Mucosa of rectum (tissue), 2 donors: ENCODE measurements at regions not wholly inside any gene's neighbourhood (a gene's known extent, or its start where the extent isn't known, plus 50 kb on each side); places are given as distances from the start of the nearest gene placed in this dataset.

Experiments
- H3K27ac ChIP-seq, 2 donors: one replicate each; pipeline ENCODE4 v1.7.0; 2013; ENCODE audit warnings: inconsistent platforms in 2 of 2, low read depth in 2 of 2, low read length in 2 of 2
- H3K27me3 ChIP-seq, 2 donors: one replicate each; pipeline ENCODE4 v1.7.0; 2013; ENCODE audit warnings: low read length in 2 of 2; ENCODE audit not compliant: control insufficient read depth in 2 of 2, insufficient read depth in 2 of 2
- H3K36me3 ChIP-seq, 2 donors: one replicate each; pipeline ENCODE4 v1.7.0; 2013; ENCODE audit warnings: low read length in 2 of 2; ENCODE audit not compliant: control insufficient read depth in 2 of 2, insufficient read depth in 2 of 2
- H3K4me1 ChIP-seq, 2 donors: one replicate each; pipeline ENCODE4 v1.7.0; 2013; ENCODE audit warnings: low read length in 2 of 2, mild to moderate bottlenecking in 1 of 2; ENCODE audit not compliant: control insufficient read depth in 2 of 2, insufficient read depth in 2 of 2
- H3K4me3 ChIP-seq, 2 donors: one replicate each; pipeline ENCODE4 v1.7.0; 2013; ENCODE audit warnings: low read length in 2 of 2
- H3K9ac ChIP-seq, 2 donors: one replicate each; pipeline ENCODE4 v1.7.0; 2013; ENCODE audit warnings: low read length in 2 of 2, low read depth in 1 of 2, mild to moderate bottlenecking in 1 of 2
- H3K9me3 ChIP-seq, 2 donors: one replicate each; pipeline ENCODE4 v1.7.0; 2013; ENCODE audit warnings: low read length in 2 of 2; ENCODE audit not compliant: control insufficient read depth in 2 of 2
- donor health status: healthy.
- donor health status: Normal muscosa, but diverticular disease.

DNA sequence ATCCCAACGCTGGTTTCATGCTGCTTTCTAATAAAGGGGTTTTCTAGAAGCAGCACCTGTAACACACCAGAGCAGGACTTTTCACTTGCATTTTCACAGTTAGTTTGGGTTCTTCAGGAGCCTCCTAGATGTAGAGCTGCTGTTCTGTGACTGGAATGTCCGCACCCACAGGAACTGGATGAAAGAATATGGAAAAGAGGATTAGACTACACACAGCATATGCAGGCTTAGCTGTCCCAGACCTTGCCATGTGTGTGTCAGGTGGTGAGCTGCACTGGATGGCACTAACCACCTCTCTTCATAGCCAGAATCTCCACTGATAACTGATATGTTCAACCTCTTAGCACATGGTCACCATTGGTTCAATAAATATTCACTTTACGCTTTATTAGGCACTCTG is 112.1 kb upstream of the POU3F3 start:
- H3K27ac ChIP-seq: no peak overlapping the region
- no peaks in the 10 kb centered on the region for H3K27me3 ChIP-seq
- H3K9ac ChIP-seq: no peak overlapping the region
- no peak overlapping the region for H3K4me3 ChIP-seq
- H3K4me1 ChIP-seq: no peaks in the 10 kb centered on the region
- H3K9me3 ChIP-seq: no peaks in the 10 kb centered on the region
- H3K36me3 ChIP-seq: no peaks in the 10 kb centered on the region

DNA sequence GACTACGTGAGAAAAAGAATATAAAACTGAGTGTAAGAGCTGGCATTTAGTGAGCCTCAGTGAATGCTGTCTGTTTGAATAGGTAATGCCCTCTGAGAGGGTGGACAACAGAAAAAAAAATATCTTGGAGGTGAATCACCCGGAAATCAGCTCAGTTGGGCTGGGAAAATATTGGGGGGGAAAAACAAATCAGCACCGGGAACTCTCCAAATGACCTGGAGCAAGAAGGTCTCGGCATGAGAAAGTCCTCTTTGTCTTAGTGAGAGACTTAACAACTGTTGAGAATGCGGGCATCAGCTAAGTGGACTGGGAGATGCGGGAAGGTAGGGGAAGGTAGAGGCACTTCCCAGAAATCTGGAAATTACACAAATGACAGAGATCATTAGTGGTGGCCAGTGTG is 109.4 kb upstream of the POU3F3 start:
- no peaks in the 10 kb centered on the region for H3K36me3 ChIP-seq
- H3K27me3 ChIP-seq: no peaks in the 10 kb centered on the region
- no peak overlapping the region for H3K9ac ChIP-seq
- H3K4me3 ChIP-seq: no peak overlapping the region
- H3K9me3 ChIP-seq: no peaks in the 10 kb centered on the region
- no peaks in the 10 kb centered on the region for H3K4me1 ChIP-seq
- H3K27ac ChIP-seq: no peak overlapping the region

DNA sequence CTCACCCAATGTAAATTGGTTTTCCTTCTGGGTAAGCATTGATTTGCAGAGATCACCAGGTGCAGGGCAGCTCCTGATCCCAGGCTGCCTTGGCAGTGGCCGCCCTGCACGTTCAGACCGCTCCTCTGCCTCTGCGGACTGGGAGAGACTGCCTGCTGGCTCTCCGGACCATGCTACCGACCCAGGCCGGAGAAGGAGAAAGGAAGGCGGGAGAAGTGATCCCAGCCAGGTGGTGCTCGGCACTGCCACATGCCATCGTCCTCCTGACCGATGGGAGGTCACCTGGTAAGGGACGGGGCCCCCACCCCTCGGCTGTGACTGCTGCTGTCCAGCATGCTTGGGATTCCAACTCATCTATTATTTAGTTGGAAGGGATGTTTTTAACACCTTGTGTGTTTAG is 108.1 kb upstream of the POU3F3 start:
- Histone ChIP-seq H3K4me1 (no peaks in the 10 kb centered on the region), H3K27ac (no peak overlapping the region), H3K9me3 (no peaks in the 10 kb centered on the region), H3K27me3 (no peaks in the 10 kb centered on the region), H3K9ac (no peak overlapping the region), H3K4me3 (no peak overlapping the region), H3K36me3 (no peaks in the 10 kb centered on the region)

DNA sequence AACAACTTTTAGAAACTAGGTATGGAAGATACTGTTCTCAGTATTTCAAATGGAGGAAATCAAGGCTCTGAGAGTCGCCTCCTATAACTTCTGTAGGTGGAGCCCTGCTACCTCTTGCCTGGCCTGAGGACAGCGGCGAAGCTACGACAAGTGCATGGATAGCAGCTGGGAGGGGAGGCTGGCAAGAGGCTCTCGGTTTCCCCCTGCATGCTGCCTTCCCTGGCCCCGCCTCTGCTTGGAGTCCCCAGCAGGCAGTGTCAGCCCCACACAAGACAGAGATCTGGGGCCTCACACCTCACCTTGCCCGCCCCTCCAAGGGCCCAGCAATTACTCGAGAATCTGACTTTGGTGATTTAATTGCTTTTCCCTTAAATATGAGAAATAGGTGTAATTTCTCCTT is 107.6 kb upstream of the POU3F3 start:
- Histone ChIP-seq H3K9me3 (no peaks in the 10 kb centered on the region), H3K9ac (no peak overlapping the region), H3K27me3 (no peaks in the 10 kb centered on the region)

DNA sequence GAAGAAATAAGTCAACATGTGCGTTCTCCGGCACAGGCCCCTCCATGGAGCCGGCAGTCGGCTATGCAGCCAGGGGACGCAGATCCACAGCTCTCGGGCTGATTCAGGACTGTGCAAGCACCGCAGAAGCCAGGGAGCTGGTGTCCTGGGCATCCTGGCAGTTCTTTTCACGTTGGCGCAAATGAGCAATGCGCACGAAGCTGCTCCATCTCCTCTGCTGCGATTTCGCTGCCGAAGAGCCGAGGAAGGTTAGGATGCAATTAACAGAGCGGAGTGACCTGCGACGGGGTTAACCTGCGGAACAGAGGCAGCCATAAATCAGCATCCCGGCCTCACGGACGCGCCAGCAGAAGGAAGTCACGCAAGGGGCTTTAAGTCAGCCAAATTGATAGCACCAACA is 107.1 kb upstream of the POU3F3 start:
- H3K9ac ChIP-seq: no peak overlapping the region
- no peaks in the 10 kb centered on the region for H3K4me1 ChIP-seq
- H3K27ac ChIP-seq: no peak overlapping the region
- H3K4me3 ChIP-seq: no peak overlapping the region
- no peaks in the 10 kb centered on the region for H3K27me3 ChIP-seq
- no peaks in the 10 kb centered on the region for H3K9me3 ChIP-seq
- H3K36me3 ChIP-seq: no peaks in the 10 kb centered on the region

More for the DNA sequence above, 107.6 kb upstream of the POU3F3 start:
- H3K4me1 ChIP-seq: no peaks in the 10 kb centered on the region
- no peak overlapping the region for H3K4me3 ChIP-seq
- no peak overlapping the region for H3K27ac ChIP-seq
- no peaks in the 10 kb centered on the region for H3K36me3 ChIP-seq

DNA sequence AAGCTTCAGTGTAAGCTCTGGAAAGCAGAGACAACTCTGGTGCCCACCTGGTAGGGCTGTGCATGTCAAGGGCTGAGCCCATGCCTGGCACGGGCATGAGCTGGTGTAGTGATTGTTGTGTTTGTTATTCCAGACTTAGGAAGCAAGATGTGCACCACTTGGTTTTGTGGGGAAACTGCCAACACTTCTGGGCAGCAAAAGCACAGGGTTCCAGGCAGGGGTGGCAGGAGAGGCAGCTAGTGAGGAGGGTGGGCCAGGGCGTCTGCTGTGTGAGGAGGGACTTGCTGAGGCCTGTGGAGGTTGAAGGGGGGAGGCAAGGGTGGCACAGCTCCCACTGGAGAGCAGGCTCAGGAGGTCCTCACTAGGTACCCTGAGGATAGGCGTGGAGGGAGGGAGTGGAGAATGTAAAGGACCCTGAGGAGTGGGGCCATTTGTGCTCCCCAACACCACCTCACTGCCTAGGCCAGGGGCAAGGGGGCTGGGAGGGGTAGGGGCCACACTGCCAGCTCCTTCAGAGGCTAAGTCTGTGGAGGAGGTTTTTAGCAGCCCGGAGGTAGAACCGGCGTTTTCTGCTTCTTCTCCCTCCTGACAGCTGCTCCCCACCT is 104.0 kb upstream of the POU3F3 start:
- Histone ChIP-seq H3K4me1 (no peaks in the 10 kb centered on the region), H3K9me3 (no peaks in the 10 kb centered on the region), H3K36me3 (no peaks in the 10 kb centered on the region), H3K27ac (no peak overlapping the region), H3K9ac (no peak overlapping the region), H3K27me3 (no peaks in the 10 kb centered on the region), H3K4me3 (no peak overlapping the region)

DNA sequence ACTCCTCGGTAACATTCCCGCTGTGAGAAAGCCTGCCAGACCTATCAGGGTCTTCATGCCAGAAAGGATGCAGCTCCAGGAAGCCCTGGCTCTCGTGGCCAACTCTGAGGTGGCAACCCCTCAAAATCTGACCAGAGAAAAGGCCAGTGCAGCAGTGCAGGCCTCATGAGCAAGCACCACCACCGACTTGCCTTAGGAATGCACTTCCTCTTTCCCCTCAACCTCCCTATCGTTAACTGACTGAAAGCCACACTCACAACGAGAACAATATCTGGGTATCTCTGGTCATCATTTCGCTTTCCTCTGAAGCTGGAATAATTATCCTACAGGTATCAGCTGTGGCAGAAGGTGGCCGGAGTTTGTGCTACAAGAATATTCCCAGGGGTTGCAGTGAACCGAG is 101.4 kb upstream of the POU3F3 start:
- Histone ChIP-seq H3K4me3 (no peak overlapping the region), H3K9me3 (no peaks in the 10 kb centered on the region), H3K9ac (no peak overlapping the region), H3K27ac (no peak overlapping the region), H3K36me3 (no peaks in the 10 kb centered on the region), H3K4me1 (no peaks in the 10 kb centered on the region), H3K27me3 (no peaks in the 10 kb centered on the region)

DNA sequence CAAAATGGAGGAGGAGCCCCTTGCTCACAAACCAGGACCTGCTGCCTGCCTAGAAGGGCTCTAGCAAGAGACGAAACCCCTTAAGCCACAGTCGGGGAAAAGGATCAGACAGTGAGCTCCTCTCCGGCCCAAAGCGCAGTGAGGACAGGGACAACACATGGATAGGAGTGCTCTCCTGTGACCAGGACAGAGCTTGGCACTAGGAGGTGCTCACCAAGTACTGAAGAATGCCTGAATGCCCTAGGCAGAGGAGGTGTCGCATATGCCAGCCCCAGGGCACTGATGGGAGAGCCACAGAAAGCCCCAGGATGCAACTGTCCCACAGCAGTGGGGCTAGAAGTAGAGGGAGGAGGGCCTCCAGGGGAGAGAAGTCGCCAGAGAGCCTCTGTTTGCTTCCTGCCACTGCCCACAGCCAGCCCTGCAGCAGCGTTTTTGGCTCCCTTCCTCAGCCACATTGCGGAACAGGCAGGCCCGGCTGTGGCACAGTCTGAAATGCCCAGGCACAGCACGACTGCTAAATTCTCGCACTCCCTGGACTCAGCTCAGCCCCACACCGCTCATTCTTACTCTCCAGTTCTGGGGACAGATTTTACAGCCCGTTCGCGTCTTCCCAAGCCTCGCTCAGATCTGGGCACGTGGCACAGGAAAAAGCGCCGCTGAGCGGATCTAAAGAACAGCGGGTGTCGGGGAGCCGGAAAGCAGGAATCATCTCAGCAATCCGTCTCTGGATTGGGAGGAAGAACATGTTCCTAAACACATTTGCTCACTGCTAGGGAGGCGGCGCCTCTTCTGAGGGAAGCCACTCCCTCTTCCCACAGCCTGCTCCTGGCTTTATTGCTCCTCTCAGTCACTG is 98.7 kb upstream of the POU3F3 start:
- Histone ChIP-seq H3K27me3 (no peaks in the 10 kb centered on the region), H3K4me1 (no peaks in the 10 kb centered on the region), H3K27ac (no peak overlapping the region), H3K4me3 (no peak overlapping the region), H3K36me3 (no peaks in the 10 kb centered on the region), H3K9me3 (no peaks in the 10 kb centered on the region), H3K9ac (no peak overlapping the region)

DNA sequence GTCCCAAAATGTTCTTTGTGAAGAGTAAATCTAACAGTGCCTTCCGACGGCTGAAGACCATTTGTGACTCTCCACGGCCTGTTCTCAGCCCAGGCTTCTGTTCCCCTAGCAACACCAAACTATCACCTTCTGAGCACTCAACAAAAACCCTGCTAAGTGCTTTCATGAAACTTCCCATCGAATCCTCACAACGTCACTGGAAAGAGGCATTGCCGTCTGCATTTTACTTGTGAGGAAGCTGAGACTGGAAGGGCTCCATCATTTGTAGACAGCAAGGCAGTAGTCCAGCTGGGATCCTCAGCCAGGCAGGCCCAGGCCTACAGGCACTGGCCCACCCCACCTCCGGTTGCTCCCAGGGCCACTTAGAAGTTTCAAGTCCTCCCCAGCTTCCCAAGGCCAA is 97.8 kb upstream of the POU3F3 start:
- H3K36me3 ChIP-seq: no peaks in the 10 kb centered on the region
- no peaks in the 10 kb centered on the region for H3K9me3 ChIP-seq
- no peak overlapping the region for H3K4me3 ChIP-seq
- H3K27me3 ChIP-seq: no peaks in the 10 kb centered on the region
- H3K27ac ChIP-seq: no peak overlapping the region
- no peaks in the 10 kb centered on the region for H3K4me1 ChIP-seq
- no peak overlapping the region for H3K9ac ChIP-seq

DNA sequence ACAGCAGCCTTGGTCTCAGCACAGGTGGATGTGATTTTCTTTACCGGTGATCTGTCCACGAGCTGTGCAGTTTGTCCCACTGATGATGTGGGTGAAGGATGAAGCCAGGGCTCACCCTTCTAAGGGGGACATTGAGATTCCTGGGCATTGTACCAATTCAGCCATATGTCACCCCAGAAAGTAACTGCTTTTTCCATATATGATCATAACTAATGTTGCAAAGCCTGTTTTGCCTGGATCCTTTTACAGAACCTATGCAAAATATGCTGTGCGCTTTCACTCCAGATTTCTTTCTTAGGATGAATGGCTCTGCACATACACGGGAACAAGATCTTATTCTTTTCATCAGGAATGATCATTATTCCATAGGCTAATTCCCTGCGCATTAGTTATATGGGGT is 96.9 kb upstream of the POU3F3 start:
- no peaks in the 10 kb centered on the region for H3K4me1 ChIP-seq
- no peaks in the 10 kb centered on the region for H3K27me3 ChIP-seq
- no peaks in the 10 kb centered on the region for H3K9me3 ChIP-seq
- no peak overlapping the region for H3K27ac ChIP-seq
- H3K4me3 ChIP-seq: no peak overlapping the region
- H3K9ac ChIP-seq: no peak overlapping the region
- no peaks in the 10 kb centered on the region for H3K36me3 ChIP-seq
